HepG2 (cell line): ENCODE measurements at regions not wholly inside any gene's neighbourhood (a gene's known extent, or its start where the extent isn't known, plus 50 kb on each side); places are given as distances from the start of the nearest gene placed in this dataset.

Experiments used
- ATAC-seq: fragments of 200-7000 bp; cut with Tn5 transposase; 3 replicates; pipeline ENCODE4 v1.9.1; 2020; ENCODE audit warnings: mild to moderate bottlenecking, moderate library complexity
- BruUV-seq: library from RNA; stranded (reverse); fragments of 400-500 nt; replicated peaks from 2 replicates; lab custom pipeline; 2021; lab: Mats Ljungman, UMichigan
- CTCF ChIA-PET: fragments of 300-600 bp; formaldehyde crosslinking; extraction: SDS; loops from one replicate; lab custom pipeline; 2021; ENCODE audit warnings: low total read pairs, inconsistent platforms, low intra/inter-chr PET ratio; lab: Yijun Ruan, JAX
- POLR2A ChIA-PET: fragments of 350-600 bp; sonication (Branson Sonifier 250); formaldehyde crosslinking; loops from one replicate; lab custom pipeline; 2020; ENCODE audit warnings: antibody characterized with exemption, inconsistent platforms; lab: Yijun Ruan, JAX
- DNase-seq: peaks from one replicate; pipeline ENCODE4 v3.0.0-alpha.2; 2015; ENCODE audit warnings: low spot score
- FAIRE-seq: peaks from 3 replicates; lab custom pipeline; 2011; peaks lifted over from hg19 to GRCh38; lab: Jason Lieb, UNC
- H2AFZ ChIP-seq: one replicate; pipeline ENCODE4 v1.6.1; 2011; ENCODE audit warnings: low read length, inconsistent platforms
- H3K27ac ChIP-seq: fragments of 300-600 bp; 3 replicates; pipeline ENCODE4 v1.8.0; 2011; ENCODE audit warnings: mixed run types, mild to moderate bottlenecking, mixed read lengths, low read length, inconsistent platforms; ENCODE audit not compliant: insufficient read depth; ENCODE audit errors: extremely low read length
- H3K27me3 ChIP-seq, 2 experiments: fragments of 200-600 bp in 1 of 2; 2 replicates in 1 of 2; 3 replicates in 1 of 2; pipeline versions ENCODE4 v1.6.0 to v1.8.0; 2011; ENCODE audit warnings: low read length in 2 of 2, mild to moderate bottlenecking in 2 of 2, moderate library complexity in 2 of 2, inconsistent platforms in 1 of 2; ENCODE audit not compliant: insufficient read depth in 2 of 2, control insufficient read depth in 1 of 2
- H3K36me3 ChIP-seq, 2 experiments: fragments of 200-600 bp in 1 of 2; replicated peaks in 1 of 2; 2 replicates in 1 of 2; 3 replicates in 1 of 2; pipeline versions ENCODE4 v1.5.1 to v1.8.0; 2011; ENCODE audit warnings: low read length in 2 of 2, inconsistent platforms in 1 of 2; ENCODE audit not compliant: insufficient read depth in 2 of 2, control insufficient read depth in 1 of 2
- H3K4me1 ChIP-seq: 2 replicates; pipeline ENCODE4 v1.5.1; 2012; ENCODE audit warnings: low read length, inconsistent platforms; ENCODE audit not compliant: insufficient read depth
- H3K4me2 ChIP-seq: 2 replicates; pipeline ENCODE4 v1.6.0; 2011; ENCODE audit warnings: low read depth, low read length, inconsistent platforms
- H3K4me3 ChIP-seq, 3 experiments: fragments of 200-600 bp in 1 of 3; sonication (generic), shearing (Covaris generic) in 1 of 3; replicated peaks in 1 of 3; 2 replicates each; pipeline ENCODE4 v1.5.1; 2011 to 2016; ENCODE audit warnings: low read length in 3 of 3, inconsistent platforms in 2 of 3, low read depth in 2 of 3, mild to moderate bottlenecking in 2 of 3, control low read depth in 1 of 3, mixed read lengths in 1 of 3; ENCODE audit not compliant: insufficient read depth in 1 of 3
- H3K79me2 ChIP-seq: one replicate; pipeline ENCODE4 v1.6.1; 2011; ENCODE audit warnings: low read length, inconsistent platforms; ENCODE audit not compliant: insufficient read depth
- H3K9ac ChIP-seq: 2 replicates; pipeline ENCODE4 v1.6.0; 2011; ENCODE audit warnings: mild to moderate bottlenecking, low read depth, low read length, inconsistent platforms; ENCODE audit not compliant: insufficient read depth
- H3K9me3 ChIP-seq: 2 replicates; pipeline ENCODE4 v1.5.1; 2012; ENCODE audit warnings: mild to moderate bottlenecking, low read length
- H4K20me1 ChIP-seq: 2 replicates; pipeline ENCODE4 v1.6.0; 2011; ENCODE audit warnings: inconsistent platforms, mild to moderate bottlenecking, low read length, moderate library complexity; ENCODE audit not compliant: insufficient read depth
- ARID5B ChIP-seq: IDR thresholded peaks from 2 replicates; pipeline ENCODE4 v1.4.0; 2020; ENCODE audit warnings: mild to moderate bottlenecking, missing genetic modification reagents
- E2F2 ChIP-seq: sonication (generic); formaldehyde crosslinking; IDR thresholded peaks from 2 replicates; pipeline ENCODE4 v1.4.0; 2020; ENCODE audit warnings: missing genetic modification reagents, borderline replicate concordance
- MAZ ChIP-seq, 2 experiments: sonication (generic) in 1 of 2; formaldehyde crosslinking in 1 of 2; IDR thresholded peaks; 2 replicates each; pipeline versions ENCODE4 v1.5.0 to v1.6.1; 2012 to 2020; ENCODE audit warnings: low read depth in 2 of 2, mild to moderate bottlenecking in 2 of 2, borderline replicate concordance in 1 of 2, improper control_type of control experiment in 1 of 2, low read length in 1 of 2, missing genetic modification reagents in 1 of 2, moderate library complexity in 1 of 2
- PAWR ChIP-seq: sonication (generic); formaldehyde crosslinking; IDR thresholded peaks from 2 replicates; pipeline ENCODE4 v1.4.0; 2020; ENCODE audit warnings: missing genetic modification reagents, mild to moderate bottlenecking, borderline replicate concordance
- PRPF4 ChIP-seq: fragments of 200-400 bp; formaldehyde crosslinking; IDR thresholded peaks from 2 replicates; pipeline ENCODE4 v1.6.1; 2016; ENCODE audit warnings: low read length, low read depth; ENCODE audit not compliant: poor library complexity, severe bottlenecking
- RAD21 ChIP-seq: fragments of 450-650 bp; formaldehyde crosslinking; IDR thresholded peaks from 2 replicates; pipeline ENCODE4 v1.5.0; 2020; ENCODE audit warnings: mild to moderate bottlenecking
- RAD51 ChIP-seq: fragments of 450-650 bp; IDR thresholded peaks from 2 replicates; pipeline ENCODE4 v1.6.1; 2016; ENCODE audit warnings: borderline replicate concordance
- TAF1 ChIP-seq: sonication (generic); formaldehyde crosslinking; IDR thresholded peaks from 2 replicates; pipeline ENCODE4 v1.4.0; 2020; ENCODE audit warnings: missing genetic modification reagents
- TCF7L2 ChIP-seq: IDR thresholded peaks from 2 replicates; pipeline ENCODE4 v1.6.1; 2011; ENCODE audit warnings: mild to moderate bottlenecking, low read depth, low read length, moderate library complexity
- U2AF1 ChIP-seq: fragments of 200-400 bp; formaldehyde crosslinking; optimal IDR thresholded peaks from 2 replicates; pipeline ENCODE3; 2017; ENCODE audit warnings: mild to moderate bottlenecking, low read depth, low read length
- ZNF281 ChIP-seq: sonication (generic); formaldehyde crosslinking; IDR thresholded peaks from 2 replicates; pipeline ENCODE4 v1.4.0; 2020; ENCODE audit warnings: missing genetic modification reagents, borderline replicate concordance
- ZNF337 ChIP-seq: sonication (generic); formaldehyde crosslinking; IDR thresholded peaks from 2 replicates; pipeline ENCODE4 v1.5.1; 2020; ENCODE audit warnings: missing genetic modification reagents, low read depth, mild to moderate bottlenecking, borderline replicate concordance
- ZNF546 ChIP-seq: sonication (generic); formaldehyde crosslinking; conservative IDR thresholded peaks from 2 replicates; pipeline ENCODE4 v1.8.1; 2023; ENCODE audit warnings: mild to moderate bottlenecking, missing genetic modification reagents
- ZNF615 ChIP-seq: sonication (generic); formaldehyde crosslinking; IDR thresholded peaks from 2 replicates; pipeline ENCODE4 v1.5.0; 2020; ENCODE audit warnings: mild to moderate bottlenecking, missing genetic modification reagents, borderline replicate concordance
- ZNF749 ChIP-seq: sonication (generic); formaldehyde crosslinking; IDR thresholded peaks from 2 replicates; pipeline ENCODE4 v1.8.0; 2022; ENCODE audit warnings: mild to moderate bottlenecking, missing genetic modification reagents, moderate library complexity, borderline replicate concordance
- ZNF790 ChIP-seq: sonication (generic); formaldehyde crosslinking; IDR thresholded peaks from 2 replicates; pipeline ENCODE4 v1.8.0; 2022; ENCODE audit warnings: missing genetic modification reagents, mild to moderate bottlenecking, borderline replicate concordance
- ZZZ3 ChIP-seq: sonication (generic); formaldehyde crosslinking; IDR thresholded peaks from 2 replicates; pipeline ENCODE4 v1.4.0; 2020; ENCODE audit warnings: missing genetic modification reagents, mild to moderate bottlenecking, borderline replicate concordance
- WGBS: methylation state at CpG from one replicate; pipeline ENCODE4 v1.1.6; 2017; ENCODE audit warnings: low lambda C conversion rate; 5-methylcytosine and 5-hydroxymethylcytosine counted together
- in situ Hi-C: cut with HindIII; loops from 2 replicates; pipeline ENCODE4 v1.10.0; 2017; ENCODE audit warnings: low pct_unique_long_range_greater_than_20kb; ENCODE audit not compliant: extremely low pct_ligation_motif_present
- intact Hi-C: fragments of 100-400 bp; cut with micrococcal nuclease; formaldehyde crosslinking; loops from one replicate; pipeline ENCODE4 v1.10.0; 2022; ENCODE audit not compliant: unreplicated experiment

DNA sequence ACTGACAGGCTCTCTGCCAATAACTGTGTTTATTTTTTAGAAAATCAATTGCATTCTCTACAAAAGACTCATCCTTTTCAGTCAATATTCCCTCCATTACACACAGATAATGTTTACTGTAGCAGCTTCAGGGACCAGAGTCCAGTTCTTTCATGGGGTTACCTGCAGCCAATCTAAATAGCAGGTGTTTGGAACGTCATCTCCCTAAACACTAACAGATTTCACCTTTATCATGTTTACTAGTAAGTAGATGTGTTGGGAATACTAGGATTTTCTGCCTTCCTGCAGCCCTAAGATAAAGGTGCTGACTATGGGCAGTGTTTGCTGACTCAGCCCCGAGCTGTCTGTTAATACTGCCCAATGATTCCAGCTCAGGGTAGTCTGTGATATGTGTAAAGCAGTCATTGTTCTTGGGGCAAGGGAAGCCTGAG, 447.0 kb downstream of the KIF4B start:
- peak; percentile 76 for FAIRE-seq
- H3K36me3 ChIP-seq, result no peaks in the 10 kb centered on the region
- H3K4me2 ChIP-seq, result peak overlapping the region; percentile 69
- 0 out of 2 replicates have a peak overlapping the region, but pooled peaks have one; percentile 1 for H3K9ac ChIP-seq
- H3K79me2 ChIP-seq, result no peaks in the 10 kb centered on the region
- in situ Hi-C loops (no loop called here), intact Hi-C loops (loop anchor here (1.0 kb wide), 2 partner anchors 48 to 54 kb away; no protein-coding TSS in a partner anchor)
- WGBS, result 0% methylated on average over 2 of the region's 2 CpGs
- ChIA-PET POLR2A (interaction anchor here (2.2 kb wide), 1 partner anchor 54 kb away, joined by 13 read pairs; no protein-coding TSS in a partner anchor), CTCF (no interaction called here)
- ATAC-seq, result peak; percentile 96
- H3K27me3 ChIP-seq, result no peaks in the 10 kb centered on the region
- H3K4me3 ChIP-seq, result peak overlapping the region in 1 of 3 experiments; percentile 18; a peak in 1 of 6 replicates
- no peaks in the 10 kb centered on the region for H3K9me3 ChIP-seq
- peak overlapping the region; percentile 91 for H3K27ac ChIP-seq
- peaks cover 64% of the 10 kb centered on the region for H3K4me1 ChIP-seq
- DNase-seq, result peak; percentile 91
- no TSS peak for BruUV-seq
- H4K20me1 ChIP-seq, result no peaks in the 10 kb centered on the region
- H2AFZ ChIP-seq, result no peak overlapping the region
- TF ChIP-seq MAZ (IDR thresholded peaks at IDR 0.05; ENCODE audit: borderline replicate concordance, low read depth, low read length) (no peak), MAZ (CRISPR knock-in tag; IDR thresholded peaks at IDR 0.05; ENCODE audit: low read depth) (no peak), RAD21 (no peak), ZNF749 (CRISPR knock-in tag) (no peak), E2F2 (CRISPR knock-in tag) (no peak), ZZZ3 (CRISPR knock-in tag) (no peak), PRPF4 (no peak), ZNF337 (no peak), ARID5B (CRISPR knock-in tag) (peak; percentile 98), ZNF790 (CRISPR knock-in tag) (no peak), ZNF546 (CRISPR knock-in tag) (no peak), TAF1 (CRISPR knock-in tag) (no peak), U2AF1 (no peak), ZNF281 (CRISPR knock-in tag) (no peak), ZNF615 (no peak), RAD51 (no peak), TCF7L2 (no peak), PAWR (CRISPR knock-in tag) (no peak)
